Activated CD4-positive, alpha-beta memory T cell treated with anti-CD3 and anti-CD28 coated beads for 36 hours (primary cell): ENCODE measurements at regions not wholly inside any gene's neighbourhood (a gene's known extent, or its start where the extent isn't known, plus 50 kb on each side); places are given as distances from the start of the nearest gene placed in this dataset.
A peak's percentile ranks its signal among the peaks of the same experiment; 100 is the strongest.

Source experiments
- CTCF ChIA-PET: fragments of 350-600 bp; sonication (Branson Sonifier 250); formaldehyde crosslinking; loops from one replicate; lab custom pipeline; 2021; ENCODE audit warnings: antibody characterized with exemption, inconsistent platforms; lab: Charles Lee
- POLR2A ChIA-PET: fragments of 350-600 bp; sonication (Branson Sonifier 250); formaldehyde crosslinking; loops from one replicate; lab custom pipeline; 2021; ENCODE audit warnings: antibody characterized with exemption; lab: Charles Lee
- DNase-seq: peaks from one replicate; pipeline ENCODE4 v3.0.0-alpha.2; 2020
- H3K27ac Mint-ChIP-seq: one replicate; pipeline ENCODE4 v1.8.0; 2021; ENCODE audit warnings: mixed read lengths
- H3K27me3 Mint-ChIP-seq: one replicate; pipeline ENCODE4 v1.8.0; 2021; ENCODE audit warnings: mixed read lengths
- H3K36me3 Mint-ChIP-seq: one replicate; pipeline ENCODE4 v1.8.0; 2021; ENCODE audit warnings: mixed read lengths
- H3K4me1 Mint-ChIP-seq: one replicate; pipeline ENCODE4 v1.8.0; 2021; ENCODE audit warnings: low read depth, mixed read lengths
- H3K4me3 Mint-ChIP-seq: one replicate; pipeline ENCODE4 v1.8.0; 2021; ENCODE audit warnings: mild to moderate bottlenecking, mixed read lengths
- H3K9me3 Mint-ChIP-seq: one replicate; pipeline ENCODE4 v1.8.0; 2021; ENCODE audit warnings: mixed read lengths
- intact Hi-C: fragments of 100-400 bp; cut with micrococcal nuclease; formaldehyde crosslinking; loops from one replicate; pipeline ENCODE4 v1.15.1; 2023

DNA sequence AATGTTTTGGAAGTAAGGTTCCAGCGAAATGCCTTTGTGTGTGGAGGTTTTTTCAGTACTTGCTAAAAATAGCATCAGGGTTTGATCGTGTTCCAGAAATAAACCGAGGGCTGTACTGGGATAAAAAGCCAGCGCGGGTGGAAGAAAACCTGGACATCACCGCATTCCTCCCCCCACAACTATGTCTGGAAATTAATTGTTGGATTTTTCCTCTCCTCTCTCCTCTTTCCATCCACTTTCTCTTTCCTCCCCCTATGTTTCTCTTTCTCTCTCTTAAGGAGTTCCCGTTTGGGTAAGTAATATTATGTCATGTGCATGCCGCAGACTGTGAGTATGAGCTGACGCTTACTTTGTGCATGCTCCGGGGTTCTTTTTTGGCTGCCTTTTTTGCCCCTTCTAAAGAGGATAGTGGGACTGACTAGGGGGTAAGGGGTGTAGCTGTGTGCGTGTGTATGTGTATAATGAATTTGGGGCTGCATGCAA, 104.2 kb upstream of the HSD17B12 start:
- H3K4me1 Mint-ChIP-seq = peaks cover 33% of the 10 kb centered on the region
- H3K27ac Mint-ChIP-seq = no peak overlapping the region
- peaks cover 2% of the 10 kb centered on the region for H3K36me3 Mint-ChIP-seq
- POLR2A ChIA-PET = interaction anchor here (0.7 kb wide), 1 partner anchor 228 kb away, joined by 3 read pairs; no protein-coding TSS in a partner anchor
- intact Hi-C loops = loop anchor here (2.0 to 10.0 kb wide), 3 partner anchors 68 to 738 kb away; partner anchors contain the start of gene ALX4
- H3K4me3 Mint-ChIP-seq = no peak overlapping the region
- CTCF ChIA-PET = interaction anchor here (0.9 to 4.7 kb wide), 3 partner anchors 10 to 275 kb away, joined by 3 to 28 read pairs (median 4); no protein-coding TSS in a partner anchor
- no peaks in the 10 kb centered on the region for H3K9me3 Mint-ChIP-seq
- peaks cover 84% of the 10 kb centered on the region for H3K27me3 Mint-ChIP-seq
- no peak for DNase-seq

DNA sequence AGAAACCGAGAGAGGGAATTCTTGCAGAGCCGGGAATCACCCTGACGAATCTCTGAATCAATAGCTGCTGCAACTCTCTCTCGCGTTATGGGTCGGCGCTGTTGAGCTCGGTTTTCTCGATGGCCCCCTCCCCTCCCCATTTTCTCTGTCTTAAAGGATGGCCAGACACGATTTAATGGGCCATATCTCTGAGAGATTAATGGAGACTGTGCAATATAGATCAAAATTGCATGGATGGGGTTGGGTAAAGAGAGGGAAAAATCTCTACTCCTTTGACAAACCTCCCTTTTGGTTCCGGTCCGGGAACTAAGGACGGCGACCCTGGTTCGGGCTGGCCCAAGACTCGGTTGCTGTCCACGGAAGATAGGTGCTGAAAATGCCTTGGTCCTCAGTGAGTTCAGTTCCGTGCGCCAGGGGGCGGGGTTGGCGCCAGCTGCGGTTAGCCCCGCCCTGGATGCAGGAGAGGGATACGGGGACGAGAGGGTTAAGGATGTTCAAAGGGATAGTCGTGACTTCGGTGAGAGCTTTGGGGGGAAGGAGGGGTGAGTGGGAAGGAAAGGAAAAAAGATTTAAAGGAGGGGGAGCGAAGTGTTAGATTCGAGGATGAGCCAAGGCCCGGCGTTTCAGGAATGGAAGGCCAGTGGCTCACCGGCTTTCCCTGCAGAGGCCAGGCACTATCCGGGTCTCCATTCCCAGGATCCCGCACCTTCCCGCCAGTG, 103.6 kb upstream of the HSD17B12 start:
- Mint-ChIP-seq H3K4me1 (peaks cover 39% of the 10 kb centered on the region), H3K36me3 (peaks cover 2% of the 10 kb centered on the region), H3K4me3 (no peak overlapping the region), H3K27me3 (peaks cover 84% of the 10 kb centered on the region), H3K27ac (no peak overlapping the region), H3K9me3 (no peaks in the 10 kb centered on the region)
- ChIA-PET CTCF (interaction anchor here (0.9 to 4.7 kb wide), 3 partner anchors 10 to 275 kb away, joined by 3 to 28 read pairs (median 9); no protein-coding TSS in a partner anchor), POLR2A (no interaction called here)
- intact Hi-C loops = loop anchor here (2.0 to 10.0 kb wide), 3 partner anchors 68 to 738 kb away; partner anchors contain the start of gene ALX4
- peak; percentile 49 for DNase-seq

DNA sequence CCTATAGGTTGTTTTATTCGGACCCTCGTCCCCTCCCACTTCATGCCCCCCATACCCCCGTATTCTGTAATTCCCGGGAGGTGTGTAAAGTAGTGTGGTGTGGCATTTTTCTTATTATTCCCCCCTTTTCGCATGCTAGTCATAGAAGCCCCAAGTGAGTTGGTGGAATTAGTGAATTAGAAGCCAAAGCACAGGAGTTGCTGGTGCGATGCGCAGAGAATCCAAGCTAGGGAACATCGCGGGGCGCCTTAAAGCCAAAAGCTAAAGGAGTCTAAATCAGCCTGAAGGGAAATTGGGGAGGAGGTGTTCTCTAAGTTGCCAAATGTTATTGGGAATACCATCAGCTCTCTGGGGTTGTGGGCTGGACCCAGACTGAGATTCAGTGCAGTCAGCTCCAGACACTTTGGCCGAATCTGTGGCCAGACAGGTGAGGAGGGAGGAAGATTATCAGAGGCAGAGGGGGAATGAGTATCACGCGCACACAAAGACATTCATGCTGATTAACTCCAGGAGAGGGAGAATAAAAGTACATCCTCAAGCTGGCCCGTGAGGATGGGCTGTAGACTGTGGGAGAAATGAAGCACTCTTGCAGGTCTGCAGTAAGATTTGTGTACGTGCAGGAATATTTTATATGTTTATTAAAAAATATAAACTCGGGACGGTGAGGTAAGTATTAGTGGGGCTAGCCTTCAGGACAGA, 102.8 kb upstream of the HSD17B12 start:
- Mint-ChIP-seq H3K9me3 (no peaks in the 10 kb centered on the region), H3K36me3 (peaks cover 2% of the 10 kb centered on the region)
- CTCF ChIA-PET = interaction anchor here (1.4 to 4.7 kb wide), 2 partner anchors 11 to 274 kb away, joined by 9 to 28 read pairs; no protein-coding TSS in a partner anchor

DNA sequence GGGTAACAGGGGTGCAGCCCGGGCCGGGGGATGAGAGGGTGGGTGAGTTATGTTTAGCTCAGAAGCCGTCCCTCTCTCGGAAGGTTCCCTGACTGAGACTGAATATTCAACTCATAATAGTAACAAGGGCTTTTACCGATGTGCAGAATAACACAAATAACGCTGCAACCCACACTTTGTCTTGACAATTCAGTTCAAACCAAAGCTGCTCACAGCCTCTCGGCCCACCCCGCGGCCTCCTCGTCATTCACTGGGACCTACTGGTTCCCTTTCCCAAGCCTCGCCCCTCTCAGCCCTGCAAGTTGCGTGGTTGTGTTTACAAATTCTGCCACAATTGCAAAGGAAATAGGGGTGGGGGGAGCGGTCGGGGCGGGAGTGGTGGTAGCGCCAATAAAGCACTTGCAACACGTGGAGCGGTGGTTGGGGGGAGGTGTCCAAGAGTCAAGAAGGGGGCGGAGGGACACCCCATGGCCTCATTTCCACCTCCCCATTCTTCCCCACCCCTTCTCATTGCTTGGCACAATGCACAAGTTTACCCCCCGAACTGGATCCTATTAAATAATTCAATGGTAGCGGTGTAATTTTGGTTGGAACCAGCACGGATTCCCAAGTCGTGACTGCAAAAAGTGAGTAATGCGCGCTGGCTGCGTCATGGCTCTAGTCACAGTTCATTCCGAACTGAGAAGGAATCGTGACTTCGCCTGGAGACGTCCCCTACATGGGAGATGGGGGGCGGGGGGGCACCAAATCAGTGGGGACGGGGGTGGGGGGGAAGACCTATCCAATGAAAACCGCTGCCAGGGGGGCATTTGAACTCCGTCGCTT, 102.0 kb upstream of the HSD17B12 start:
- Mint-ChIP-seq H3K4me3 (peak overlapping the region; percentile 57), H3K27ac (no peak overlapping the region), H3K9me3 (no peaks in the 10 kb centered on the region), H3K27me3 (peaks cover 85% of the 10 kb centered on the region), H3K4me1 (peaks cover 43% of the 10 kb centered on the region), H3K36me3 (peaks cover 2% of the 10 kb centered on the region)
- CTCF ChIA-PET = interaction anchor here (1.4 to 4.7 kb wide), 3 partner anchors 12 to 273 kb away, joined by 5 to 28 read pairs (median 9); no protein-coding TSS in a partner anchor
- POLR2A ChIA-PET = no interaction called here
- peak; percentile 36 for DNase-seq
- intact Hi-C loops = loop anchor here (2.0 to 10.0 kb wide), 3 partner anchors 254 to 736 kb away; partner anchors contain the start of gene ALX4

More for the DNA sequence above, 102.8 kb upstream of the HSD17B12 start:
- Mint-ChIP-seq H3K27me3 (peaks cover 86% of the 10 kb centered on the region), H3K4me3 (no peak overlapping the region), H3K4me1 (peaks cover 43% of the 10 kb centered on the region), H3K27ac (no peak overlapping the region)
- no peak for DNase-seq
- intact Hi-C loops = loop anchor here (2.0 to 10.0 kb wide), 4 partner anchors 67 to 737 kb away; partner anchors contain the start of gene ALX4
- POLR2A ChIA-PET = no interaction called here

DNA sequence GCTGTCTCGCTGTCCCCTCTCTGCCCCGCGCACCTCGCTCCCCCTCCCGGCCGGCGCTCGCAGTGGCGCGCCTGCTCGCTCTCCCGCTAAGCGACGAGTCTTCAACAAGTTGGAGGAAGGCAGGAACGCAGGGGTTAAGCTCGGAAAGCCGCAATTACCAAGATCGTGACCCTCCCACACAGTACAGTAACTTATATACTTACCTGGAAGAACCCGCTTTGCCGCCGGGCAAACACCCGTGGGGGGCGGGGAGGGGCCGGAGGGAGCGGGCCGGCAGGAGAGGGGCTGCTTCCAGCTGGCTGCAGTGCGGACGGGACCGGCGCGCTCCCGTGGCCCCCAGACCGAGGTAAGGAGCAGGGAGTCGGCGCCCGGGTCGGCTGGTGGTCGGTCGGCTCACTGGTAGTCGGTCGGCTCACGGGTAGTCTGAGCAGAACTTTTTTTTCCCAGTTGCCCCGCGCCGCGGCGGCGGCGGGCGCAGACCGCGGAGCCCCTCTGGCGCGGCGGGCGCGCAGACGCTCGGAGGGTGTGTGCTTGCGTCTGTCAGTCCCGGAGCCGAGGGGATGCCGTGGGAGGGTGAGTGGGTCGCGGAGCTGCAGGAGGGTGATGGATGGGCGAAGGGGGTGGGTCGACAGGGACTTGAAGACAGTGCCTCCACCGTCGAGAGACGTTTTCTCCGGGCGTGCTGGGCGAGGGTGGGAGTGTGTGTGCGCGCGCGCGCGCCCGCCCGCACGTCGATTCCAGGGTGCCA, 101.2 kb upstream of the HSD17B12 start:
- H3K4me3 Mint-ChIP-seq = peak overlapping the region; percentile 66
- peaks cover 85% of the 10 kb centered on the region for H3K27me3 Mint-ChIP-seq
- CTCF ChIA-PET = interaction anchor here (1.5 to 4.7 kb wide), 2 partner anchors 12 to 272 kb away, joined by 5 to 28 read pairs; no protein-coding TSS in a partner anchor
- no peaks in the 10 kb centered on the region for H3K9me3 Mint-ChIP-seq
- no peak overlapping the region for H3K27ac Mint-ChIP-seq
- DNase-seq = peak; percentile 71
- POLR2A ChIA-PET = interaction anchor here (0.6 kb wide), 1 partner anchor 24 kb away, joined by 3 read pairs; no protein-coding TSS in a partner anchor
- intact Hi-C loops = loop anchor here (2.0 to 10.0 kb wide), 3 partner anchors 253 to 735 kb away; partner anchors contain the start of gene ALX4
- peaks cover 2% of the 10 kb centered on the region for H3K36me3 Mint-ChIP-seq
- peaks cover 43% of the 10 kb centered on the region for H3K4me1 Mint-ChIP-seq

DNA sequence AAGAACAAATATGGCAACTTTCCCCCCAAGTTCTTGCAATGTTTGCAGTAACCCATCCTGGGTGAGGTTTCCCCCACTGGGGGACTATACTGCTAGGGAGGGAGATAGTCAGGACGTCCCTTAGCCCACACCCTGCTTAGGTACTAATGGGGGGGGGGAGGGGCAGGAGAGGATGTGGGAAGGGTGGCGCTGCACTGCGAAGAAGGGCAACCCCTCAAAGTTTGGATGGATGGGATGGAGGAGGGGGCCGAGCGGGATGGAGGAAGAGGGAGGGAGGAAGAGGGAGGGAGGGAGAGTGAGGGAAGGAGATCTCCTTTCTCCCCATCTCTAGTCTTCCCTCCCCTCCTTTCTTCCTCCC, 100.6 kb upstream of the HSD17B12 start:
- H3K9me3 Mint-ChIP-seq = no peaks in the 10 kb centered on the region
- CTCF ChIA-PET = interaction anchor here (1.5 to 4.7 kb wide), 2 partner anchors 13 to 272 kb away, joined by 5 to 28 read pairs; no protein-coding TSS in a partner anchor
- POLR2A ChIA-PET = no interaction called here
- peak overlapping the region; percentile 66 for H3K4me3 Mint-ChIP-seq
- H3K36me3 Mint-ChIP-seq = peaks cover 2% of the 10 kb centered on the region
- peaks cover 82% of the 10 kb centered on the region for H3K27me3 Mint-ChIP-seq
- no peak for DNase-seq
- no peak overlapping the region for H3K27ac Mint-ChIP-seq
- intact Hi-C loops = loop anchor here (2.0 to 10.0 kb wide), 4 partner anchors 101 to 735 kb away; partner anchors contain the start of genes ALX4 and HSD17B12
- peaks cover 42% of the 10 kb centered on the region for H3K4me1 Mint-ChIP-seq

DNA sequence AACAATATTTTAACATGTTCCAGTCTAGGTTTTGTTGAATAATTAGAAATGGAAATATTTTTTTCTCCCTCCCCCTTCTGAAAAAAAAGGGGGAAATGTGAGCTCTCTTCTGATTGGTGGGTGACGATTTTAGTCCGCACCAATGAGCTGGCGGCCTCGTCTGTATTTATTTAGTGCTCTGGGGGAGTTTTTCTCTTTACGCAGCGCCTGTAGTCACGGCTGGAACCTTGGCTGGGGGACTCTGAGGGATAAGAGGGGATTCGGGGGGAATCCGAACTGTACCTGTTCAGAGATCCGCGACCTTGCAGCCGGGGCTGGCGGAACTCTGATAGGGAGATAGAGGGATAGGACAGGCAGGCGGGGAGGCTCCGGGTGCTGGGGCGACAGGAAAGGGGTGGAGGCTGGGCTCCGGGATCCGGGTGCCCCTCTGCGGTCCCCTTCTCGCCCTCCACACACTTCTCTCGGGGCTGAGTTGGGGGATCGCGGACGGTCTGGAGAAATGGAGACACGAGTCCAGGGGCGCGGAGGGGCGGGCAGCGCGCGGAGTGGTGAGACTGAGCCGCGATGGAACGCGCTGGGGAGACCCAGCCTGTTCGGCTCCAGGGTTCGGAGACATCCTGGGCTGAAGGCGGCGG, 99.7 kb upstream of the HSD17B12 start:
- no peak for DNase-seq
- intact Hi-C loops = loop anchor here (2.0 kb wide), 1 partner anchor 100 kb away; the partner anchor contains the start of gene HSD17B12
- Mint-ChIP-seq H3K27me3 (peaks cover 79% of the 10 kb centered on the region), H3K9me3 (no peaks in the 10 kb centered on the region), H3K4me1 (peaks cover 34% of the 10 kb centered on the region), H3K36me3 (no peaks in the 10 kb centered on the region), H3K4me3 (peak overlapping the region; percentile 60), H3K27ac (no peak overlapping the region)
- POLR2A ChIA-PET = no interaction called here
- CTCF ChIA-PET = interaction anchor here (1.4 kb wide), 1 partner anchor 8 kb away, joined by 5 read pairs; no protein-coding TSS in a partner anchor

DNA sequence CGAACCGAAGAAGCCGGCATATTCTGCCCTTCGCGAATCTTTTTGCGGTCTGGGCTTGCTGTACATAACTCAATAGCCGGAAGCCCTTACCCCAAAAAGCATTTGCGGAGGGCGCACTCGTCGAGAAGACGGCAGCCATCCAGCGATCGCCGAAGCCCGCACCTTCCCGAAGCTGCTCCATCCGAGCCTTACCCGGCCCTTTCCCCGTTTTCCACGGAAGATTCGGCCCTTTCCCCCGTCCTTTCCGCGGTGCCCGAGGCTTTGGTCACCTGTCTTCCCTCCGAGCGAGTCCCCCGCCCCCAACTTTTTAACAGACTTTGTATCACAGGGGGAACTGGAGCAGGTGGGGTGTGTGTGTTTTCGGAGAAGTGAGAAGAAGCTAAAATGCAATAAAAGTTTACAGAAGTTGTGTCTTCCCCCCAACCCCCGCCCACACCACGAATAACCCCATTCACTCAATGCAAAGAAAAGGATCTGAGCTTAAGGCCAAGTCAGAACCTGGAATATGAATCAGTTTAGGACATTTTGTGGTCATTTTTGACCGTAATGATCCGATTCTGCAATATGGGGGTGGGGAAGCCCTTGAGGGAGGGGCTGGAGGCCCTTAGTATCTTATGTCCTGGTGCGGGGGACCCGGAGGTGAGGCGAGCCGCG, 99.0 kb upstream of the HSD17B12 start:
- POLR2A ChIA-PET = no interaction called here
- no peaks in the 10 kb centered on the region for H3K36me3 Mint-ChIP-seq
- intact Hi-C loops = loop anchor here (2.0 kb wide), 1 partner anchor 99 kb away; the partner anchor contains the start of gene HSD17B12
- H3K4me3 Mint-ChIP-seq = no peak overlapping the region
- CTCF ChIA-PET = interaction anchor here (1.4 kb wide), 1 partner anchor 8 kb away, joined by 5 read pairs; no protein-coding TSS in a partner anchor
- no peak for DNase-seq
- H3K9me3 Mint-ChIP-seq = no peaks in the 10 kb centered on the region
- peaks cover 78% of the 10 kb centered on the region for H3K27me3 Mint-ChIP-seq
- H3K27ac Mint-ChIP-seq = no peak overlapping the region
- H3K4me1 Mint-ChIP-seq = peaks cover 29% of the 10 kb centered on the region

DNA sequence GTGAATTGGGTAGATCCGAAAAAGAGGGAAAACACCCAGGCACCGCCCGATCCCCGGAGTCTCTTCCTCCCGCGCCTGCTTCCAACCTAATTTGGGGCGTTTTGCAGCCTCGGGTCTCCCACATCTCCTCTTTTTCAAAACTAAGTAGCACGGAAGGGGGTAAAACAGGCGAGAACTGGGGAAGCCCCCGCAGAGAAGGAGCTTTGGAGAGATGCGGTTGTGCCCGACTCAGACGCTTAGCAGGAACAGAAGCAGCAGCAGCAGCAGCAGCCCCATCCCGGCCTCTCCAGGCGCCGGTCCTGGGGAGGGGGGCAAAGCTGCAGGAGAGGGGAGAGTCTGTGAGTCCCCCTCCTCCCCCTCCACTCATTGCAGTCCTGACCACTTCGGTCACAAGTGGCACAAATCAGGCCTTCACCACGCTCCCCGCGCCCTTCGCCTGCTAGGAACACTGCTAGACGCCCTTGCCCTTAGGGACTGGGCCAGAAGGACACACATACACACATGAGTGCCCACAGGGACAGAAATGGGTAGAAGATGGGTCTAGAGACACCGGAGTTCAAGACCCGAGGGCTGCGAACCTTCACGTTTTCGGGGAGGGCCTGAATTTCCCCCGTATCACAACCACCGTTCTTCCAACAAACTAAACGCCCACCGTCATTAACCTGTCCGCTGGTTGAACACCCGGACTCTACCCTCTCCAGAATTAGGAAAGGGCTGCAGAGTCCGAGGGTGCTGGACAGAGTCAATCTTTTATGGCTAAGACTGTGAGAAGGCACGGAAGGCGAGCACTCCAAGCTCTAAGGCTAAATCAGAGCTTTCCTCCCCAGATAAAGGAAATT, 98.3 kb upstream of the HSD17B12 start:
- no peak for DNase-seq
- intact Hi-C loops = no loop called here
- CTCF ChIA-PET = interaction anchor here (0.6 to 1.4 kb wide), 2 partner anchors 9 to 97 kb away, joined by 3 to 5 read pairs; no protein-coding TSS in a partner anchor

More for the DNA sequence above, 98.3 kb upstream of the HSD17B12 start:
- no peaks in the 10 kb centered on the region for H3K36me3 Mint-ChIP-seq
- no peak overlapping the region for H3K27ac Mint-ChIP-seq
- no peak overlapping the region for H3K4me3 Mint-ChIP-seq
- peaks cover 24% of the 10 kb centered on the region for H3K4me1 Mint-ChIP-seq
- H3K9me3 Mint-ChIP-seq = no peaks in the 10 kb centered on the region
- H3K27me3 Mint-ChIP-seq = peaks cover 73% of the 10 kb centered on the region
- POLR2A ChIA-PET = no interaction called here
